Caco-2 (cell line): ENCODE measurements at regions not wholly inside any gene's neighbourhood (a gene's known extent, or its start where the extent isn't known, plus 50 kb on each side); places are given as distances from the start of the nearest gene placed in this dataset.

ENCODE experiments used
- BruUV-seq: library from RNA; stranded (reverse); fragments of 400-500 nt; replicated peaks from 2 replicates; lab custom pipeline; 2021; lab: Mats Ljungman, UMichigan
- CTCF ChIA-PET: fragments of 300-600 bp; sonication (Branson Sonifier 250); formaldehyde crosslinking; loops from one replicate; lab custom pipeline; 2022; ENCODE audit warnings: antibody characterized with exemption; lab: Charles Lee
- POLR2A ChIA-PET: fragments of 300-600 bp; sonication (Branson Sonifier 250); formaldehyde crosslinking; loops from one replicate; lab custom pipeline; 2022; ENCODE audit warnings: antibody characterized with exemption; lab: Charles Lee
- DNase-seq, 2 experiments: peaks; one replicate each; pipeline versions ENCODE4 v3.0.0 to v3.0.0-alpha.2; 2020 to 2022
- H3K27me3 ChIP-seq: replicated peaks from 2 replicates; pipeline ENCODE4 v1.6.0; 2011; ENCODE audit warnings: low read length; ENCODE audit not compliant: control insufficient read depth, insufficient read depth
- H3K36me3 ChIP-seq: 2 replicates; pipeline ENCODE4 v1.5.1; 2011; ENCODE audit warnings: low read length; ENCODE audit not compliant: control insufficient read depth, insufficient read depth
- H3K4me1 ChIP-seq: fragments of 250-450 bp; sonication (Bioruptor Pico); 2 replicates; pipeline ENCODE4 v1.5.1; 2020; ENCODE audit warnings: mild to moderate bottlenecking
- H3K4me3 ChIP-seq: 2 replicates; pipeline ENCODE4 v1.5.1; 2011; ENCODE audit warnings: low read depth, mild to moderate bottlenecking, control low read depth, low read length
- H3K9me3 ChIP-seq: fragments of 250-450 bp; sonication (Bioruptor Pico); 2 replicates; pipeline ENCODE4 v1.5.1; 2020; ENCODE audit warnings: mild to moderate bottlenecking, moderate library complexity
- H3K27ac Mint-ChIP-seq: one replicate; pipeline ENCODE4 v1.8.0; 2022; ENCODE audit warnings: mixed read lengths; ENCODE audit not compliant: unreplicated experiment
- H3K27me3 Mint-ChIP-seq: one replicate; pipeline ENCODE4 v1.8.0; 2022; ENCODE audit warnings: mixed read lengths; ENCODE audit not compliant: insufficient read depth, unreplicated experiment
- H3K36me3 Mint-ChIP-seq: one replicate; pipeline ENCODE4 v1.8.0; 2022; ENCODE audit warnings: mild to moderate bottlenecking, mixed read lengths; ENCODE audit not compliant: insufficient read depth, unreplicated experiment
- H3K4me1 Mint-ChIP-seq: one replicate; pipeline ENCODE4 v1.8.0; 2022; ENCODE audit warnings: low read depth, mixed read lengths; ENCODE audit not compliant: unreplicated experiment
- H3K4me3 Mint-ChIP-seq: one replicate; pipeline ENCODE4 v1.8.0; 2022; ENCODE audit warnings: mild to moderate bottlenecking, moderate library complexity, mixed read lengths; ENCODE audit not compliant: unreplicated experiment
- H3K9me3 Mint-ChIP-seq: one replicate; pipeline ENCODE4 v1.8.0; 2022; ENCODE audit warnings: mixed read lengths; ENCODE audit not compliant: unreplicated experiment
- intact Hi-C: fragments of 100-400 bp; cut with micrococcal nuclease; formaldehyde crosslinking; loops from one replicate; pipeline ENCODE4 v1.10.0; 2022; ENCODE audit not compliant: unreplicated experiment
- TF ChIP-seq, protein P1 (sequence below), 2 experiments: fragments of 200-600 bp in 1 of 2; IDR thresholded peaks; 1 replicate in 1 of 2; 2 replicates in 1 of 2; pipeline versions ENCODE4 v1.5.1 to v1.8.0; 2011 to 2022; ENCODE audit warnings: antibody characterized with exemption in 1 of 2, control low read depth in 1 of 2, inconsistent platforms in 1 of 2, low read depth in 1 of 2, low read length in 1 of 2, mild to moderate bottlenecking in 1 of 2, moderate library complexity in 1 of 2; ENCODE audit not compliant: insufficient read depth in 1 of 2, severe bottlenecking in 1 of 2, unreplicated experiment in 1 of 2

DNA sequence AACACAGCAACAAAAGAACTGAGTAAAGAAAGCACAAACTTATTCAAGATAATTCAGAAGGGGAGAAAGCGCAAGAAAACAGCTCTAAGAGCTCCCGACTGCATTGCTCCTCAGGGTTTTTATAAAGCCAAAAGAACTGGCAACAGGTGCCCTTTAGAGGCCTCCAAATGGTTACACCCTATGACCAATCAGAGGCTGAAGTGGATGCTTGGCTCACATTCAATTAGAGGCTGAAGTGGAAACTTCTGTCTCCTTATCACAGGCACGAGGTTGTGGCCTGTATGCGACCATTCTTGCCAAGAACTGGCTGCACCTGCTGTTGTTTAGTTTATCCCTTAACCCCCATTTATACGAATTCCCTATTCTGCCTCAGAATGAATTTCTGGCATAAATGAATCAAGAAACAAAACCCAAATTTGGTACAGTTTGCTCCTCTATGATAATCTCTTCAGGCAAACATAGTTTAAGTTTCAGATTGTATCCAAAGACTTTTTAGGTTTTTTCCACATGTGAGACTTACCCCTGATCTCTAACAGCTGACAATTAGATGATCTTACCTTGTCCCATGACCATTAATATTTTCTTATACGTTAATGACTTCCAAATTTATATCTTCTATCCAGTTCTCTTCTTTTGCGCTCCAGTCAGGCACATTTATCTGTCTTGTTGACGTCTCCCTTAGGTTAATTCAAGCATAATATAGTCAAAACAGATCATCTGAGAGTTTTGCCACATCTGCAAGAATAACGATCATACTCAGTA is 504.8 kb downstream of the NXPH1 start:
- no TSS peak for BruUV-seq
- Mint-ChIP-seq H3K4me3 (no peak overlapping the region), H3K27me3 (peaks cover 12% of the 10 kb centered on the region), H3K9me3 (no peaks in the 10 kb centered on the region), H3K27ac (no peak overlapping the region), H3K4me1 (no peaks in the 10 kb centered on the region), H3K36me3 (no peaks in the 10 kb centered on the region)
- POLR2A ChIA-PET: no interaction called here
- TF ChIP-seq, protein P1, sequence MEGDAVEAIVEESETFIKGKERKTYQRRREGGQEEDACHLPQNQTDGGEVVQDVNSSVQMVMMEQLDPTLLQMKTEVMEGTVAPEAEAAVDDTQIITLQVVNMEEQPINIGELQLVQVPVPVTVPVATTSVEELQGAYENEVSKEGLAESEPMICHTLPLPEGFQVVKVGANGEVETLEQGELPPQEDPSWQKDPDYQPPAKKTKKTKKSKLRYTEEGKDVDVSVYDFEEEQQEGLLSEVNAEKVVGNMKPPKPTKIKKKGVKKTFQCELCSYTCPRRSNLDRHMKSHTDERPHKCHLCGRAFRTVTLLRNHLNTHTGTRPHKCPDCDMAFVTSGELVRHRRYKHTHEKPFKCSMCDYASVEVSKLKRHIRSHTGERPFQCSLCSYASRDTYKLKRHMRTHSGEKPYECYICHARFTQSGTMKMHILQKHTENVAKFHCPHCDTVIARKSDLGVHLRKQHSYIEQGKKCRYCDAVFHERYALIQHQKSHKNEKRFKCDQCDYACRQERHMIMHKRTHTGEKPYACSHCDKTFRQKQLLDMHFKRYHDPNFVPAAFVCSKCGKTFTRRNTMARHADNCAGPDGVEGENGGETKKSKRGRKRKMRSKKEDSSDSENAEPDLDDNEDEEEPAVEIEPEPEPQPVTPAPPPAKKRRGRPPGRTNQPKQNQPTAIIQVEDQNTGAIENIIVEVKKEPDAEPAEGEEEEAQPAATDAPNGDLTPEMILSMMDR (IDR thresholded peaks at IDR 0.05; ENCODE audit: insufficient read depth in 1 of 2, low read depth in 1 of 2, low read length in 1 of 2, severe bottlenecking in 1 of 2, unreplicated experiment in 1 of 2): no peak
- Histone ChIP-seq H3K4me1 (no peaks in the 10 kb centered on the region), H3K9me3 (no peaks in the 10 kb centered on the region), H3K36me3 (no peaks in the 10 kb centered on the region), H3K4me3 (no peak overlapping the region), H3K27me3 (no peaks in the 10 kb centered on the region; the same call in none of the 2 replicates)
- DNase-seq: no peak
- CTCF ChIA-PET: no interaction called here
- intact Hi-C loops: no loop called here

DNA sequence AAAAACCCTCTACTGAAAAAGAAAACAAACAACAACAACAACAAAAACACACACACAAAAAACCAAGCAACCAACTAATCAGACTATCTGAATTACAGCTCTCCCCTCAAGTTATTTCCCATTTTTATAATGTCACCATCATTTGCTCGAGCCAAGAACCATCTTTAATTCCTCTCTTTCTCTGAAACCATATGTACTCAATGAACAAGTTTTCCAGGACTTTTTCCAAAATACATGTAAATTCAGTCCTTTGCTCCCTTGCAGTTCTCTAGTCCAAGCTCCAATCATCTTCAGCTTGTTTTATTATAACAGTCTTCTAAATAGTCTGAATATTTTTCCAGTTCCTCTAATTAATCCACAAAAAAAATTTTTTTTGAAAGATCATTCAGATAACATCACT is 506.0 kb downstream of the NXPH1 start:
- Mint-ChIP-seq H3K4me1 (no peaks in the 10 kb centered on the region), H3K27ac (no peak overlapping the region), H3K27me3 (peaks cover 12% of the 10 kb centered on the region), H3K9me3 (no peaks in the 10 kb centered on the region), H3K36me3 (no peaks in the 10 kb centered on the region), H3K4me3 (no peak overlapping the region)
- ChIA-PET CTCF (no interaction called here), POLR2A (no interaction called here)
- Histone ChIP-seq H3K4me3 (no peak overlapping the region), H3K36me3 (no peaks in the 10 kb centered on the region), H3K27me3 (no peaks in the 10 kb centered on the region; the same call in none of the 2 replicates), H3K9me3 (no peaks in the 10 kb centered on the region), H3K4me1 (no peaks in the 10 kb centered on the region)
- no TSS peak for BruUV-seq
- intact Hi-C loops: no loop called here
- TF ChIP-seq, protein P1 (IDR thresholded peaks at IDR 0.05; ENCODE audit: insufficient read depth in 1 of 2, low read depth in 1 of 2, low read length in 1 of 2, severe bottlenecking in 1 of 2, unreplicated experiment in 1 of 2): no peak
- DNase-seq: no peak

DNA sequence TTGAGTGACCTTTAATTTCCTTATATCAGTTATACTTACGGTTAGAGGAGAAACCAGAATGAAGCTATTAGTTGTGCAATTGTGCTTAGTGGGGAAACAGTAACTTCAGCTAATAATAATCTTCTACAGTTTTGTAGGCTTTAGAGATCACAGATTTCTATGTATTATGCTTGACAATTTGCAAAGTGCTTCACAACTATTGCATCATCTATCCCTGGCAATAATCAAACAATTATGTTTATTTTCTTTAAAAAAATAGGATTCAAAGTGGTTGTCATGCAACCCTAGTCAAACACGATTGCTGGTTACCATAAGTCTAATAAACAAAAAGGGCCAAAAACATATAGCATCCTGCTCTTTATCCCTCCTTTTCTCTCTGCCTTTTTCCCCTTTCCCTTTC is 530.3 kb downstream of the NXPH1 start:
- H3K4me1 Mint-ChIP-seq: no peaks in the 10 kb centered on the region
- H3K4me3 Mint-ChIP-seq: no peak overlapping the region
- ChIA-PET POLR2A (no interaction called here), CTCF (no interaction called here)
- Histone ChIP-seq H3K4me1 (no peaks in the 10 kb centered on the region), H3K36me3 (no peaks in the 10 kb centered on the region), H3K9me3 (no peaks in the 10 kb centered on the region), H3K4me3 (no peak overlapping the region), H3K27me3 (no peaks in the 10 kb centered on the region)
- no peak overlapping the region for H3K27ac Mint-ChIP-seq
- H3K36me3 Mint-ChIP-seq: no peaks in the 10 kb centered on the region
- BruUV-seq: no TSS peak
- H3K27me3 Mint-ChIP-seq: peaks cover 9% of the 10 kb centered on the region
- TF ChIP-seq, protein P1 (IDR thresholded peaks at IDR 0.05; ENCODE audit: insufficient read depth in 1 of 2, low read depth in 1 of 2, low read length in 1 of 2, severe bottlenecking in 1 of 2, unreplicated experiment in 1 of 2): no peak
- no peaks in the 10 kb centered on the region for H3K9me3 Mint-ChIP-seq
- no peak for DNase-seq
- intact Hi-C loops: no loop called here
